CMK (cell line): ENCODE measurements at regions not wholly inside any gene's neighbourhood (a gene's known extent, or its start where the extent isn't known, plus 50 kb on each side); places are given as distances from the start of the nearest gene placed in this dataset.

Source experiments
- DNase-seq: peaks from one replicate; pipeline ENCODE4 v3.0.0-alpha.2; 2010; ENCODE audit warnings: low read depth

GRCh38 chr5:164383662-164384061, 878.2 kb downstream of the MAT2B start:
- no peak for DNase-seq

GRCh38 chr5:164392531-164392930, 887.1 kb downstream of the MAT2B start:
- DNase-seq, result no peak

GRCh38 chr5:164394686-164395194, 889.3 kb downstream of the MAT2B start:
- DNase-seq, result no peak

- DNase-seq, result no peak
These were observed 907.1 kb downstream of the MAT2B start for GRCh38 chr5:164412531-164412930.

- no peak for DNase-seq
These were observed 914.7 kb downstream of the MAT2B start for GRCh38 chr5:164420161-164420560.

GRCh38 chr5:164422400-164422799, 917.0 kb downstream of the MAT2B start:
- no peak for DNase-seq

- DNase-seq, result no peak
These were observed 926.4 kb downstream of the MAT2B start for GRCh38 chr5:164431634-164432304.

- DNase-seq, result no peak
These were observed 927.9 kb downstream of the MAT2B start for GRCh38 chr5:164433106-164433870.

GRCh38 chr5:164435576-164435975, 930.2 kb downstream of the MAT2B start:
- no peak for DNase-seq

- DNase-seq, result no peak
These were observed 934.4 kb downstream of the MAT2B start for GRCh38 chr5:164439799-164440198.

- no peak for DNase-seq
These were observed 944.0 kb downstream of the MAT2B start for GRCh38 chr5:164449460-164449859.

GRCh38 chr5:164466033-164466432, 960.6 kb downstream of the MAT2B start:
- no peak for DNase-seq

GRCh38 chr5:164470312-164470711, 964.9 kb downstream of the MAT2B start:
- no peak for DNase-seq

GRCh38 chr5:164472165-164472564, 966.7 kb downstream of the MAT2B start:
- no peak for DNase-seq

- DNase-seq, result no peak
These were observed 970.0 kb downstream of the MAT2B start for GRCh38 chr5:164475339-164475977.

GRCh38 chr5:164481270-164481669, 975.9 kb downstream of the MAT2B start:
- DNase-seq, result no peak

GRCh38 chr5:164482351-164482750, 976.9 kb downstream of the MAT2B start:
- DNase-seq, result no peak

- DNase-seq, result no peak
These were observed 979.5 kb downstream of the MAT2B start for GRCh38 chr5:164484948-164485347.

- DNase-seq, result no peak
These were observed 982.5 kb downstream of the MAT2B start for GRCh38 chr5:164487939-164488338.

GRCh38 chr5:164497311-164498064, 992.1 kb downstream of the MAT2B start:
- DNase-seq, result no peak

- no peak for DNase-seq
These were observed 993.0 kb downstream of the MAT2B start for GRCh38 chr5:164498438-164498837.

- DNase-seq, result no peak
These were observed 995.4 kb downstream of the MAT2B start for GRCh38 chr5:164500856-164501255.
